ENCODE measurements at regions not wholly inside any gene's neighbourhood (a gene's known extent, or its start where the extent isn't known, plus 50 kb on each side); places are given as distances from the start of the nearest gene placed in this dataset.
"Not testable (repeated sequence)": the region's sequence is repeated elsewhere in the genome, so short reads cannot be mapped to it uniquely, and the experiment has no call there.

GRCh38 chr7:66481229-66481628 lies 147.5 kb upstream of the KCTD7 start:
- not testable (repeated sequence) for TF ChIP-seq CTCF, POLR2A (IDR thresholded peaks at IDR 0.05)

Measured in ovary (tissue), 3 donors.